IMR-90 (cell line): ENCODE measurements at regions not wholly inside any gene's neighbourhood (a gene's known extent, or its start where the extent isn't known, plus 50 kb on each side); places are given as distances from the start of the nearest gene placed in this dataset.

ENCODE experiments used
- BHLHE40 ChIP-seq: fragments of 150-350 bp; IDR thresholded peaks from 2 replicates; pipeline ENCODE4 v1.6.1; 2016; ENCODE audit warnings: mild to moderate bottlenecking, low read depth, low read length
- CEBPB ChIP-seq: IDR thresholded peaks from 2 replicates; pipeline ENCODE4 v1.6.1; 2012; ENCODE audit warnings: low read depth, low read length, improper control_type of control experiment
- CHD1 ChIP-seq: IDR thresholded peaks from 2 replicates; pipeline ENCODE4 v1.6.1; 2012; ENCODE audit warnings: low read depth, low read length, improper control_type of control experiment
- CTCF ChIP-seq: conservative IDR thresholded peaks from 2 replicates; pipeline ENCODE4 v1.5.1; 2012; ENCODE audit warnings: mild to moderate bottlenecking, low read depth, low read length, improper control_type of control experiment
- MAZ ChIP-seq: IDR thresholded peaks from 2 replicates; pipeline ENCODE4 v1.6.1; 2012; ENCODE audit warnings: low read depth, mild to moderate bottlenecking, low read length, improper control_type of control experiment, moderate library complexity, borderline replicate concordance
- POLR2A ChIP-seq: IDR thresholded peaks from 2 replicates; pipeline ENCODE4 v1.6.1; 2012; ENCODE audit warnings: mild to moderate bottlenecking, low read depth, low read length
- RCOR1 ChIP-seq: IDR thresholded peaks from 2 replicates; pipeline ENCODE4 v1.6.1; 2012; ENCODE audit warnings: mild to moderate bottlenecking, low read length, improper control_type of control experiment; ENCODE audit not compliant: insufficient replicate concordance
- RFX5 ChIP-seq: IDR thresholded peaks from 2 replicates; pipeline ENCODE4 v1.8.0; 2012; ENCODE audit warnings: low read depth, mild to moderate bottlenecking, low read length, moderate library complexity
- SMC3 ChIP-seq: fragments of 150-350 bp; IDR thresholded peaks from 2 replicates; pipeline ENCODE4 v1.6.1; 2016; ENCODE audit warnings: low read depth, mild to moderate bottlenecking, antibody characterized with exemption, low read length, moderate library complexity

- TF ChIP-seq CHD1 (no peak), CTCF (no peak), CEBPB (no peak), RFX5 (no peak), RCOR1 (no peak), POLR2A (no peak), BHLHE40 (no peak), SMC3 (no peak), MAZ (no peak)
Measured at GRCh38 chr4:91729851-91730250, 573.9 kb upstream of the GRID2 start.
